ENCODE measurements at regions not wholly inside any gene's neighbourhood (a gene's known extent, or its start where the extent isn't known, plus 50 kb on each side); places are given as distances from the start of the nearest gene placed in this dataset.
"Not testable (repeated sequence)": the region's sequence is repeated elsewhere in the genome, so short reads cannot be mapped to it uniquely, and the experiment has no call there.

DNA sequence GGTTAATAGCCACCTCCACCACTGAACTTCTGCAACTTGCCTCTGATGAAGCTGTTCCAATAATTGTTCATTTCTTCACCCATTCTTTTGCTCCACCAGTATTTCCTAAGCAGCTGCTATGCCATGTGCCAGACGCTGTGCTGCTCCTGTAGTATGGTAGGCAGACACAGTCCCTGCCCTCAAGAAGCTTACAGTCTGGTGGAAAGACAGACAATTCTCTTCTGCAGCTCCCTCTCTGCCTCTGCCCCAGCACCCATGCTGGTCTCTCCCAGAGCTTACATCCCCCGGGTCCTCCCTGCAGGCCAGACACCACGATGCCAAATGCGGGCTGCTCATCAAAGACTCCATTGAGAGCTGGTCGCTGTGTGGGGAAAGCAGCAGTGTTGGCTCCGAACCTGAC, 111.6 kb upstream of the ESRRB start:
- H3K4me3 ChIP-seq (ENCODE audit: low read depth, low read length): no peak overlapping the region

DNA sequence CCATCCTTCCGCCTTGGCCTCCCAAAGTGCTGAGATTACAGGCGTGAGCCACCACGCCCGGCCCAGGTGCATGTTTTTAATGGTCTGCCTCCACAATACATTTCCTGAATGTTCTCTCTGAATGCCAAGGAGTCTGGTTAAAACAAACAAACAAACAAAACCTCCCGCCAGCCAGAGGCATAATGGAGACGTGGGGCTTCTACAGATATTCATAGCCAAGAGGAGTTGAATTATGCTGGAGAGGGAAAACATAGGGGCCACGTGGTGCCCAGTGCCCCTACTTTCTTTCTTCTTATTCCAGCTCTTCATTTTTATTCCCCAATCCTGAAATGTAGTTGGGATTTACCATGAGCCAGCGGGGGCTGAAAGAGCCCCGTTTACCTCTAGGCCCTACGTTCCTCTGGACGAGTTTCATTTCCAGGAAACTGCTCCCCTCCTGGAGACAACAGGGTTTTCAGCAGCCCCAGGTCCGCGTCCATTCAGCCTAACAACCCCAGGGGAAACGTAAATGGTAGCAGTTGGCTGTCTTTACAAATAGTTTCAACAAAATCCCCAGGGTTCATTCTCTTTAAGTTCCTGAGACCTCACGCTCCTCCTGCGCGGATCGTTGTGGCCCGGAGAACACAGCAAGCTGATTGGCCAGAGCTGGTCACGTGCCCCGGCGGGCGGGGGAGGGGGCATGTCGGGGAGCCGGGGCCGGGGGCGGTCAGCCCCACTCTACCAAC, 108.5 kb upstream of the ESRRB start:
- H3K4me3 ChIP-seq (ENCODE audit: low read depth, low read length): no peak overlapping the region

DNA sequence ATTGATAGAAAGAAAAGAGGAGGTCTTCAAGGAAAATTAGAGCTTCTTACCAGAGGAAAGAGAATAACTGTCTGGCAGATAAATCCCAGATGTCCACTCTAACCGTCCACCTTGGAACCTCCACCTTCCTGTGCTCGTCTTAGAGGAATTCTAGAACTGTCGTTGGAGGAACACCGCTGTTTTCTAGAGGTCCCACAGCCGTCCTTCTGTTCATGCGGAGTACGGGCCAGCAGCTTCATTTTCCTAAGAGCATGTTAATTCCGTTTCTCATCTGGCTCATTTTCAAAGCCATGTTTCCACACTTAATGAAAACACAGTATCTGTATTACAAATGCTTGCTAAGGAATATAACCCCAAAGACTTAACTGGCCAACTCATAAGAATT, 107.9 kb upstream of the ESRRB start:
- H3K4me3 ChIP-seq (ENCODE audit: low read depth, low read length): no peak overlapping the region

DNA sequence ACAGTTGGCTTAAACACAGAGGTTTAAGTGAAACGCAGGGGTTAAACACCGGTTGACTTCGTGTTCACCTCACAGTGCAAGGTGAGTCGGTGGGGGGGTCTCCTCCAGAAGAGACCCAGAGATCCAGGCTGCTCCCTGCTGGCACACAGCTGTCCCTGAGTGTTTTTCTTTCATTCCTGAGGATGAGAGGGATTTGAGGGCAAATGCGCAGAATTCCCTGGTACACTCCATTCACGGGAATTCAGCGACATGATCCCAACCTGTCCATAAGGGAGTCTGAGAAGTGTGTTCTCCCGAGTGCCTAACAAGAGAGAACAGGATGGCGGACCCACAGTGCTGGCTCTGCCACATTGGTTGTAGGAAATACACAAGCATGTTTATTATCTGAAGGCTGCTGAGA, 107.2 kb upstream of the ESRRB start:
- H3K4me3 ChIP-seq (ENCODE audit: low read depth, low read length): no peak overlapping the region

- H3K4me3 ChIP-seq (ENCODE audit: low read depth, low read length): no peak overlapping the region
Observed at GRCh38 chr14:76271041-76271755, 104.7 kb upstream of the ESRRB start.

DNA sequence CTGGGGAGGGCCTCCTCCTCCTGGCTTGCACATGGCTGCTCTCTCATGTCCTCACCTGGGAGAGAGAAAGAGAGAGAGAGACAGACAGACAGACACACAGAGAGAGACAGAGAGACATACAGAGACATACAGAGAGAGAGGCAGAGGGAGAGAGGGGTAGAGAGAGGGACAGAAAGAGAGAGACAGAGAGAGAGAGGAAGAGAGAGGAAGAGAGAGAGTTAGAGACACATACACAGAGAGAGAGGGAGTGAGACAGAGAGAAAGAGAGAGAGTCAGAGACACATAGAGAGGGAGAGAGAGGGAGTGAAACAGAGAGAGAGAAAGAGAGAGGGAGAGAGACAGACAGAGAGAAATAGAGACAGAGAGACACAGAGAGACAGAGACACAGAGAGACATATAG, 103.6 kb upstream of the ESRRB start:
- no peak overlapping the region for H3K4me3 ChIP-seq (ENCODE audit: low read depth, low read length)

DNA sequence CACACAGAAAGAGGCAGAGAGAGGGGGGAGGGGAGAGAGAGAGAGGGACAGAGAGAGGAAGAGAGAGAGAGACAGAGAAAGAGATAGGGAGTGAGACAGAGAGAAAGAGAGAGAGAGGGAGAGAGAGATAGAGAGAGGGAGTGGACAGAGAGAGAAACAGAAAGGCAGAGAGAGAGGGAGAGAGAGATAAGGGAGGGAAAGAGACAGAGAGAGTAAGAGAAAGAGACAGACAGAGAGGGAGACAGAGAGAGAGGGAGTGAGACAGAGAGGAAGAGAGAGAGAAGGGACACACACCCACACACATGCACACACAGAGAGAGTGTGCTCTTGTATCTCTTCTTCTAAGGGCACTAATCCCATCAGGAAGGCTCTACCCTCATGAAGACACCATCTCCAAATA, 103.2 kb upstream of the ESRRB start:
- H3K4me3 ChIP-seq (ENCODE audit: low read depth, low read length): no peak overlapping the region

DNA sequence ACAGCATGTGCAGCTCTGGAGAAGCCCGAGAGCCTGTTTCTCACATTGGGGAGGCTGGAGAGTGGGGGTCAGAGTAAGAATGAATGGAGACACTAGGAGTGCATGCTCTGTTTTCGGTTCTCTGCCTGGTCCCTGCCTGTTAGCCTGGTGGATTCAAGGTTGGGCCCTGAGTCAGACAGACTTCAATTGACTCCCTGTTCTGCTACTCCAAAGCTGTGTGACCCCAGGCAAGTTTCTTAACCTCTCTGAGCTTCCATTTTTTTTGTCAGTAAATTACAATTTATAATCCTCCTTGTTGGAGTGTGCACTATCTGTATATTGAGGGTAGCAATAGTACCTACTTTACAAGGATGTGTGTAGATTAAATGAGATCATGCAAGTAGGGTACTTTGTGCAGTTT, 102.6 kb upstream of the ESRRB start:
- no peak overlapping the region for H3K4me3 ChIP-seq (ENCODE audit: low read depth, low read length)

DNA sequence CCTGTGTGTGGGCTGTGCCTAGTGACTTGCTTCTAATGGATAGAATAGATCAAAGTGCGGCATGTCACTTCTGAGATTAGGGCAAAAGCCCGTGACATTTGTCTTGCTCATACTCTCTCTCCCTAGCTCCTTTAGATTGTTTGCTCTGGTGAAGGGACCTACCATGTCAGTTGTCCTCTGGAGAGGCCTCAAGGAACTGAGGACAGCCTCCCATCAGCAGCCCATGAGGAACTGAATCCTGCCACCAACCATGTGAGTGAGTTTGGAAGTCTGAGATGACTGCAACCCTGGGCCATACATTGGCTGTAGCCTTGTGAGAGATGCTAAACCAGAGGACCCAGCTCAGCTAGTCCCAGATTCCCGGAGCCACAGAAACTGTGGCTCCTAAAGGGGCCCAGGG, 101.6 kb upstream of the ESRRB start:
- no peak overlapping the region for H3K4me3 ChIP-seq (ENCODE audit: low read depth, low read length)

DNA sequence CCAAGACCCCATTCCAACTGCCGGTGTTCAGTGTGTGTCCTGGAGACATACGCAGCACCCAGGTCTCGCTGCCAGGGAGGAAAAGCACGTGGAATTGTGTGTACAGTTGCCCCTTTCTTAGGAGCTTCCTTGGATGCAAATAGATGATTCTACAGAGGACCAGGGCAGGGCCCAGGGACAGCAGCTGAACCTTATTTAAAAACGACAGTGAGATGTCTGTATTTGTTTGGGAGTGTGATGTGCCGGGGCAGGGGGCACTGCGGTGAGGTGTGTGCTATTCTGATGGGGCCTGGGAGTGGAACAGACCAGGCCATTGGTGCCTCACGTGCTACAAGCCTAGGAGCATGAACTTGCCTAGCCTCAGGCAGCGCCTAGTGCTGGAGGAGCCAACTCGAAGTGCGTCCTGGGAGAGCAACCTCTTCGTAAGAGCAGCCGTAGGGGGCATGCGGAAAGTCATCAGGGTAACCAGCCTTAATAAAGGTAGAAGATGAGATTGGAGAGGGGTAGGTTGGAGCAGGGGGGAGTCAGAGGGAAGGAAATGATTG, 98.3 kb upstream of the ESRRB start:
- no peak overlapping the region for H3K4me3 ChIP-seq (ENCODE audit: low read depth, low read length)

DNA sequence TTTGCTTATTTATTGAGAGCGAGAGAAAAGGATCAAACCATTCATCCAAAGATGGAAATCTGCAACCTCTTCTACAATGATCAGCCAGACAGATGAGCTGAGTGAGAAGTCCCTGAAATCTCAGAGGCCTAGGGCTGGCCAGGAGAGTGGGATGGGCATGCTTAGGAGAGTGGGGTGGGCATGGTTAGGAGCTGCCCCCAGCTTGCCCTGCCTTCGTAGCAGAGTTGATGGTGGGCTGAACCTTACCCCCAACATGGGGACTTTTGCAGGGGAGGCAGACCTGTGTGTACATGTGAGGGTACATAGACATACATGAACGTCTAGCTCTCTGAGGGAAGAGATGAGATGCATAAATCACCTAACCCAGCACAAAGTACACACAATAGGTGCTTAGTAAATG, 95.7 kb upstream of the ESRRB start:
- no peak overlapping the region for H3K4me3 ChIP-seq (ENCODE audit: low read depth, low read length)

GRCh38 chr14:76282581-76282980, 93.4 kb upstream of the ESRRB start:
- H3K4me3 ChIP-seq (ENCODE audit: low read depth, low read length): no peak overlapping the region

DNA sequence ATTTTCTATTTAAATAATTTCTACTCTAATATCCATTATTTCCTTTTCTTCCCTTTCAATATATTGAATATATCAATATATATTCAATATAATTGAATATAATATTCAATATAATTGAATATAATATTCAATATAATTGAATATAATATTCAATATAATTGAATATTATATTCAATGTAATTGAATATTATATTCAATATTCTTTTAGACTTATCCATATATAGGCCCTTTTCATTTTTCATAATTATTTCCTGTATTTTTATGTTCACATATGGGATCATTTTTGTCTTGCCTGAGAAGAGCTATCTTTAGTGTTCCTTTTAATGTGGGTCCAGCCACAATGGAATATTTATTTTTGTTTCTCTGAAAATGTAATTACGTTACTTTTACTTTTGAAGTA, 88.9 kb upstream of the ESRRB start:
- no peak overlapping the region for H3K4me3 ChIP-seq (ENCODE audit: low read depth, low read length)

GRCh38 chr14:76289276-76289675, 86.7 kb upstream of the ESRRB start:
- no peak overlapping the region for H3K4me3 ChIP-seq (ENCODE audit: low read depth, low read length)

- no peak overlapping the region for H3K4me3 ChIP-seq (ENCODE audit: low read depth, low read length)
Observed at GRCh38 chr14:76292561-76292960, 83.4 kb upstream of the ESRRB start.

GRCh38 chr14:76293221-76293620, 82.7 kb upstream of the ESRRB start:
- H3K4me3 ChIP-seq (ENCODE audit: low read depth, low read length): no peak overlapping the region

DNA sequence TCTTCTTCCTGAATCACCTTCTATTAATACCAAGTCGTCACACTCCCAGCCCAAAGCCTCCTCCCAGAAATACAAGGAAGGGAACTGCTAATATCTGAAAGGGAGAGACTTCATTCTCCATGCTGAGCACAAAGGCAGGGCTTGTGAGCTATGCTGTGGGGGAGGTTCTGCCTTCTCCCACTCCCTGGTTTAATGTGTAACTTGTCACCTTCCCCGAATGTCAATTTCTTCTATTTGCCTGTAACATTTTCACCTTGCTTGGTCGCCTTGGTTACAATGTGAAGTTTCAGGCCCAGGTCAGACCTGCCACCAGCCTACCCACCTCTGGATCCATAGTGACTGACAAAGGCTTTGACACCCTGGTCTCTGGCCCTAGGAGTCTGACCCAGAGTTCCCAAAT, 82.0 kb upstream of the ESRRB start:
- no peak overlapping the region for H3K4me3 ChIP-seq (ENCODE audit: low read depth, low read length)

- no peak overlapping the region for H3K4me3 ChIP-seq (ENCODE audit: low read depth, low read length)
Observed at GRCh38 chr14:76294876-76295275, 81.1 kb upstream of the ESRRB start.

- H3K4me3 ChIP-seq (ENCODE audit: low read depth, low read length): no peak overlapping the region
Observed at GRCh38 chr14:76298896-76299295, 77.0 kb upstream of the ESRRB start.

GRCh38 chr14:76303188-76303587, 72.7 kb upstream of the ESRRB start:
- H3K4me3 ChIP-seq (ENCODE audit: low read depth, low read length): not testable (repeated sequence)

DNA sequence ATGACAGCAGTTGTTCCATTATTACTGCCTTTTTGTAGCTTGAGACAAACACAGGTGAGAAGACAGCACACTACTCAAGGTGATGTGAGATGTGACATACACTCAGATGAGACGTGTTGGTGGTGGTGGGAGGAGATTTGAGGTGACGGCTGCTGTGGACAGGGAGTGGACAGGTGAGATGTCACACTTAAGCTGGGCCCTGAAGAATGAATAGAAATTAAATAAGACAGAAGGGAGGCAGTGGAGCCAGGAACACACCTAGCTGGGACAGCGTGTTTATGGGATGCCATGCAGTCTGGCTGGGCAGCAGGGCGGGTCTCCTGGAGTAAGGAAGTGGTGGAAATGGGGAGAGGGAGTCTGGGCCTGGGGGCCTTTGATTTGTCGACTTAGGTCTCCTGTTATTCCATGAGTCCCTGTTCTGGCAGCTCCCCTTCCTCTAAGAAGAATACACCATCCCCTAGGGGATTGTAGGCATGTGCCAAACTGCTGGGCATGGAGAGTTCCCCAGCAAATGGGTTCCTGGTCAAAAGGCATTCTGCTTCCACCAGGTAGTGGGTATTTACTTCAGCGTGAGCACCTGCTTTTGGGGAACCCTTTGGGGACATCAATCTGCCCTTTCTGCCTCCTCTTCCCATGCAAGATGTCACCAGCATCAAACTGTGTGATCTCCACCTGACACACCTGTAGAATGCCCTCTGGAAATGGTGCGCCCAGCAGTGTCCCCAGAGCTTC, 71.2 kb upstream of the ESRRB start:
- no peak overlapping the region for H3K4me3 ChIP-seq (ENCODE audit: low read depth, low read length)

All from iPS-11a (cell line).